ENCODE measurements at regions not wholly inside any gene's neighbourhood (a gene's known extent, or its start where the extent isn't known, plus 50 kb on each side); places are given as distances from the start of the nearest gene placed in this dataset.

- TF ChIP-seq, protein P1, sequence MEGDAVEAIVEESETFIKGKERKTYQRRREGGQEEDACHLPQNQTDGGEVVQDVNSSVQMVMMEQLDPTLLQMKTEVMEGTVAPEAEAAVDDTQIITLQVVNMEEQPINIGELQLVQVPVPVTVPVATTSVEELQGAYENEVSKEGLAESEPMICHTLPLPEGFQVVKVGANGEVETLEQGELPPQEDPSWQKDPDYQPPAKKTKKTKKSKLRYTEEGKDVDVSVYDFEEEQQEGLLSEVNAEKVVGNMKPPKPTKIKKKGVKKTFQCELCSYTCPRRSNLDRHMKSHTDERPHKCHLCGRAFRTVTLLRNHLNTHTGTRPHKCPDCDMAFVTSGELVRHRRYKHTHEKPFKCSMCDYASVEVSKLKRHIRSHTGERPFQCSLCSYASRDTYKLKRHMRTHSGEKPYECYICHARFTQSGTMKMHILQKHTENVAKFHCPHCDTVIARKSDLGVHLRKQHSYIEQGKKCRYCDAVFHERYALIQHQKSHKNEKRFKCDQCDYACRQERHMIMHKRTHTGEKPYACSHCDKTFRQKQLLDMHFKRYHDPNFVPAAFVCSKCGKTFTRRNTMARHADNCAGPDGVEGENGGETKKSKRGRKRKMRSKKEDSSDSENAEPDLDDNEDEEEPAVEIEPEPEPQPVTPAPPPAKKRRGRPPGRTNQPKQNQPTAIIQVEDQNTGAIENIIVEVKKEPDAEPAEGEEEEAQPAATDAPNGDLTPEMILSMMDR (IDR thresholded peaks at IDR 0.05), result no peak
- no peak for TF ChIP-seq EP300 (IDR thresholded peaks at IDR 0.05)
Measured at GRCh38 chr4:60314416-60314815, 885.7 kb upstream of the ADGRL3 start.

Data from tibial nerve (tissue), 4 donors.